K562 (cell line): ENCODE measurements at regions not wholly inside any gene's neighbourhood (a gene's known extent, or its start where the extent isn't known, plus 50 kb on each side); places are given as distances from the start of the nearest gene placed in this dataset.

ENCODE experiments used
- ATAC-seq: fragments of 200-7000 bp; cut with Tn5 transposase; 3 replicates; pipeline ENCODE4 v1.9.1; 2020; ENCODE audit warnings: moderate library complexity
- BruUV-seq: library from RNA; stranded (reverse); fragments of 400-500 nt; replicated peaks from 2 replicates; lab custom pipeline; 2021; lab: Mats Ljungman, UMichigan
- CTCF ChIA-PET: fragments of 300-600 bp; formaldehyde crosslinking; extraction: SDS; loops from one replicate; lab custom pipeline; 2021; ENCODE audit warnings: low intra/inter-chr PET ratio; lab: Yijun Ruan, JAX
- POLR2A ChIA-PET: fragments of 300-600, 350-650 bp; sonication (Branson Sonifier 250); formaldehyde crosslinking; extraction: SDS; loops from one replicate; lab custom pipeline; 2021; ENCODE audit warnings: antibody characterized with exemption, inconsistent platforms; lab: Yijun Ruan, JAX
- DNase-seq, 4 experiments: peaks; one replicate each; pipeline versions ENCODE4 v3.0.0 to v3.0.0-alpha.2; 2011 to 2018; ENCODE audit warnings: low spot score in 3 of 4, mixed read lengths in 3 of 4; ENCODE audit errors: extremely low read depth in 1 of 4
- FAIRE-seq: peaks from 2 replicates; lab custom pipeline; 2011; peaks lifted over from hg19 to GRCh38; lab: Jason Lieb, UNC
- H2AFZ ChIP-seq: 2 replicates; pipeline ENCODE4 v1.6.0; 2011; ENCODE audit warnings: low read depth, low read length, control low read depth, inconsistent platforms
- H3K27ac ChIP-seq: fragments of 200-600 bp; 3 replicates; pipeline ENCODE4 v1.8.0; 2011; ENCODE audit warnings: low read depth, mild to moderate bottlenecking, control low read depth, inconsistent platforms, low read length, moderate library complexity, mixed read lengths; ENCODE audit errors: extremely low read depth
- H3K27me3 ChIP-seq, 2 experiments: fragments of 300-600 bp in 1 of 2; 2 replicates in 1 of 2; 3 replicates in 1 of 2; pipeline versions ENCODE4 v1.6.0 to v1.8.0; 2011; ENCODE audit warnings: inconsistent platforms in 2 of 2, low read length in 2 of 2, mild to moderate bottlenecking in 1 of 2, mixed read lengths in 1 of 2, moderate library complexity in 1 of 2; ENCODE audit not compliant: control insufficient read depth in 2 of 2, insufficient read depth in 2 of 2
- H3K36me3 ChIP-seq: fragments of 300-600 bp; 3 replicates; pipeline ENCODE4 v1.8.0; 2011; ENCODE audit warnings: mild to moderate bottlenecking, low read length, inconsistent platforms; ENCODE audit not compliant: control insufficient read depth, insufficient read depth
- H3K4me1 ChIP-seq, 2 experiments: fragments of 200-600 bp in 1 of 2; replicated peaks in 1 of 2; 2 replicates in 1 of 2; 3 replicates in 1 of 2; pipeline versions ENCODE4 v1.5.1 to v1.8.0; 2011; ENCODE audit warnings: inconsistent platforms in 2 of 2, low read length in 2 of 2, mild to moderate bottlenecking in 1 of 2, mixed read lengths in 1 of 2, moderate library complexity in 1 of 2; ENCODE audit not compliant: control insufficient read depth in 2 of 2, insufficient read depth in 2 of 2
- H3K4me2 ChIP-seq: 2 replicates; pipeline ENCODE4 v1.6.1; 2011; ENCODE audit warnings: low read length, control low read depth, inconsistent platforms, mixed read lengths; ENCODE audit not compliant: insufficient read depth
- H3K4me3 ChIP-seq: fragments of 200-600 bp; sonication (generic), shearing (Covaris generic); 2 replicates; pipeline ENCODE4 v1.5.1; 2016; ENCODE audit warnings: control low read depth, inconsistent platforms
- H3K79me2 ChIP-seq: fragments of 200-600 bp; 3 replicates; pipeline ENCODE4 v1.8.0; 2011; ENCODE audit warnings: low read length, inconsistent platforms; ENCODE audit not compliant: control insufficient read depth, insufficient read depth
- H3K9ac ChIP-seq, 2 experiments: 2 replicates each; pipeline versions ENCODE4 v1.6.0 to v1.6.1; 2011; ENCODE audit warnings: low read depth in 2 of 2, low read length in 2 of 2, control low read depth in 1 of 2, inconsistent platforms in 1 of 2, mild to moderate bottlenecking in 1 of 2, mixed read lengths in 1 of 2; ENCODE audit not compliant: insufficient read depth in 1 of 2
- H3K9me1 ChIP-seq: one replicate; pipeline ENCODE4 v1.6.0; 2011; ENCODE audit warnings: inconsistent platforms, mild to moderate bottlenecking, low read length, moderate library complexity; ENCODE audit not compliant: control insufficient read depth, insufficient read depth
- H3K9me3 ChIP-seq: replicated peaks from 2 replicates; pipeline ENCODE4 v1.5.1; 2011; ENCODE audit warnings: low read depth, low read length, inconsistent platforms; ENCODE audit not compliant: control insufficient read depth, insufficient read depth
- H4K20me1 ChIP-seq: replicated peaks from 2 replicates; pipeline ENCODE4 v1.6.1; 2011; ENCODE audit warnings: low read length, inconsistent platforms, mixed read lengths; ENCODE audit not compliant: control insufficient read depth, insufficient read depth
- BMI1 ChIP-seq: fragments of 150-350 bp; IDR thresholded peaks from 2 replicates; pipeline ENCODE4 v1.6.1; 2014; ENCODE audit warnings: low read length
- CBX5 ChIP-seq: IDR thresholded peaks from 2 replicates; pipeline ENCODE4 v1.6.1; 2014; ENCODE audit warnings: low read depth, borderline replicate concordance
- CEBPG ChIP-seq, 3 experiments: fragments of 200-800 bp in 1 of 3; sonication (Bioruptor generic) in 1 of 3; sonication (generic) in 1 of 3; formaldehyde crosslinking in 1 of 3; IDR thresholded peaks in 2 of 3; conservative IDR thresholded peaks in 1 of 3; 2 replicates each; pipeline versions ENCODE4 v1.6.1 to v1.8.0; 2016 to 2022; ENCODE audit warnings: missing compliant biosample characterization in 2 of 3, missing genetic modification characterization in 2 of 3, mild to moderate bottlenecking in 1 of 3, missing genetic modification reagents in 1 of 3
- MAFK ChIP-seq: IDR thresholded peaks from 2 replicates; pipeline ENCODE4 v1.6.1; 2011; ENCODE audit warnings: low read length, improper control_type of control experiment
- NR2F6 ChIP-seq: fragments of 450-650 bp; formaldehyde crosslinking; IDR thresholded peaks from 2 replicates; pipeline ENCODE4 v1.4.0; 2020; ENCODE audit warnings: mild to moderate bottlenecking
- RBM15 ChIP-seq: fragments of 200-400 bp; formaldehyde crosslinking; IDR thresholded peaks from 2 replicates; pipeline ENCODE4 v1.6.1; 2018; ENCODE audit warnings: mild to moderate bottlenecking, low read length, moderate library complexity; ENCODE audit not compliant: insufficient read depth
- RBM39 ChIP-seq: fragments of 200-400 bp; formaldehyde crosslinking; optimal IDR thresholded peaks from 2 replicates; pipeline ENCODE3; 2018; ENCODE audit warnings: low read depth, low read length
- ZBTB12 ChIP-seq: fragments of 250-450 bp; sonication (Bioruptor Pico); IDR thresholded peaks from 2 replicates; pipeline ENCODE4 v1.4.0; 2020
- WGBS: fragments of 100-300 bp; shearing (Covaris generic); methylation state at CpG from one replicate; pipeline ENCODE4 v1.1.6; 2016; ENCODE audit warnings: low coverage, mixed read lengths; ENCODE audit not compliant: insufficient coverage; ENCODE audit errors: missing lambda C conversion rate; 5-methylcytosine and 5-hydroxymethylcytosine counted together
- in situ Hi-C: fragments of 300-500 bp; cut with MboI; formaldehyde crosslinking; loops from 4 replicates; pipeline ENCODE4 v1.15.0; 2018; ENCODE audit warnings: inconsistent platforms, mixed read lengths
- intact Hi-C: fragments of 100-400 bp; cut with micrococcal nuclease; formaldehyde crosslinking; loops from 2 replicates; pipeline ENCODE4 v1.14.2; 2022
- TF ChIP-seq, protein P1 (sequence below), 2 experiments: fragments of 450-650 bp; IDR thresholded peaks; 2 replicates each; pipeline ENCODE4 v1.6.1; 2018; ENCODE audit warnings: mild to moderate bottlenecking in 2 of 2, low read depth in 1 of 2; ENCODE audit not compliant: partially characterized antibody in 2 of 2
- TF ChIP-seq, protein P2 (sequence below), 2 experiments: fragments of 450-650 bp; IDR thresholded peaks; 2 replicates each; pipeline ENCODE4 v1.6.1; 2016

- TF ChIP-seq, protein P1, sequence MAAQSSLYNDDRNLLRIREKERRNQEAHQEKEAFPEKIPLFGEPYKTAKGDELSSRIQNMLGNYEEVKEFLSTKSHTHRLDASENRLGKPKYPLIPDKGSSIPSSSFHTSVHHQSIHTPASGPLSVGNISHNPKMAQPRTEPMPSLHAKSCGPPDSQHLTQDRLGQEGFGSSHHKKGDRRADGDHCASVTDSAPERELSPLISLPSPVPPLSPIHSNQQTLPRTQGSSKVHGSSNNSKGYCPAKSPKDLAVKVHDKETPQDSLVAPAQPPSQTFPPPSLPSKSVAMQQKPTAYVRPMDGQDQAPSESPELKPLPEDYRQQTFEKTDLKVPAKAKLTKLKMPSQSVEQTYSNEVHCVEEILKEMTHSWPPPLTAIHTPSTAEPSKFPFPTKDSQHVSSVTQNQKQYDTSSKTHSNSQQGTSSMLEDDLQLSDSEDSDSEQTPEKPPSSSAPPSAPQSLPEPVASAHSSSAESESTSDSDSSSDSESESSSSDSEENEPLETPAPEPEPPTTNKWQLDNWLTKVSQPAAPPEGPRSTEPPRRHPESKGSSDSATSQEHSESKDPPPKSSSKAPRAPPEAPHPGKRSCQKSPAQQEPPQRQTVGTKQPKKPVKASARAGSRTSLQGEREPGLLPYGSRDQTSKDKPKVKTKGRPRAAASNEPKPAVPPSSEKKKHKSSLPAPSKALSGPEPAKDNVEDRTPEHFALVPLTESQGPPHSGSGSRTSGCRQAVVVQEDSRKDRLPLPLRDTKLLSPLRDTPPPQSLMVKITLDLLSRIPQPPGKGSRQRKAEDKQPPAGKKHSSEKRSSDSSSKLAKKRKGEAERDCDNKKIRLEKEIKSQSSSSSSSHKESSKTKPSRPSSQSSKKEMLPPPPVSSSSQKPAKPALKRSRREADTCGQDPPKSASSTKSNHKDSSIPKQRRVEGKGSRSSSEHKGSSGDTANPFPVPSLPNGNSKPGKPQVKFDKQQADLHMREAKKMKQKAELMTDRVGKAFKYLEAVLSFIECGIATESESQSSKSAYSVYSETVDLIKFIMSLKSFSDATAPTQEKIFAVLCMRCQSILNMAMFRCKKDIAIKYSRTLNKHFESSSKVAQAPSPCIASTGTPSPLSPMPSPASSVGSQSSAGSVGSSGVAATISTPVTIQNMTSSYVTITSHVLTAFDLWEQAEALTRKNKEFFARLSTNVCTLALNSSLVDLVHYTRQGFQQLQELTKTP (IDR thresholded peaks at IDR 0.05; ENCODE audit: low read depth in 1 of 2, partially characterized antibody in 2 of 2), result no peak
- no peak for TF ChIP-seq RBM15
- TF ChIP-seq ZBTB12 (CRISPR knock-in tag), result no peak
- TF ChIP-seq NR2F6 (CRISPR knock-in tag), result no peak
- TF ChIP-seq BMI1, result no peak
- no peak for TF ChIP-seq CBX5
- TF ChIP-seq RBM39, result no peak
- TF ChIP-seq, all 486 proteins: peak for 0
These were observed 135.0 kb downstream of the SATB1 start (continued) for GRCh38 chr3:18290157-18290556.

GRCh38 chr3:18288243-18288642 is 136.9 kb downstream of the SATB1 start:
- in situ Hi-C loops (no loop called here), intact Hi-C loops (no loop called here)
- 1% methylated on average over 3 of the region's 3 CpGs for WGBS

More at GRCh38 chr3:18288243-18288642, 136.9 kb downstream of the SATB1 start:
- H3K79me2 ChIP-seq, result no peaks in the 10 kb centered on the region
- H4K20me1 ChIP-seq, result no peaks in the 10 kb centered on the region
- H3K9ac ChIP-seq, result no peak overlapping the region
- no peaks in the 10 kb centered on the region for H3K4me1 ChIP-seq
- ATAC-seq, result no peak
- no peak for DNase-seq
- H3K36me3 ChIP-seq, result no peaks in the 10 kb centered on the region
- FAIRE-seq, result no peak
- H2AFZ ChIP-seq, result no peak overlapping the region
- H3K27ac ChIP-seq, result no peak overlapping the region
- no peaks in the 10 kb centered on the region for H3K9me3 ChIP-seq
- H3K9me1 ChIP-seq, result no peaks in the 10 kb centered on the region
- POLR2A ChIA-PET, result no interaction called here
- H3K4me2 ChIP-seq, result no peak overlapping the region
- no peaks in the 10 kb centered on the region for H3K27me3 ChIP-seq
- H3K4me3 ChIP-seq, result no peak overlapping the region
- no peak for TF ChIP-seq MAFK
- TF ChIP-seq, protein P2, sequence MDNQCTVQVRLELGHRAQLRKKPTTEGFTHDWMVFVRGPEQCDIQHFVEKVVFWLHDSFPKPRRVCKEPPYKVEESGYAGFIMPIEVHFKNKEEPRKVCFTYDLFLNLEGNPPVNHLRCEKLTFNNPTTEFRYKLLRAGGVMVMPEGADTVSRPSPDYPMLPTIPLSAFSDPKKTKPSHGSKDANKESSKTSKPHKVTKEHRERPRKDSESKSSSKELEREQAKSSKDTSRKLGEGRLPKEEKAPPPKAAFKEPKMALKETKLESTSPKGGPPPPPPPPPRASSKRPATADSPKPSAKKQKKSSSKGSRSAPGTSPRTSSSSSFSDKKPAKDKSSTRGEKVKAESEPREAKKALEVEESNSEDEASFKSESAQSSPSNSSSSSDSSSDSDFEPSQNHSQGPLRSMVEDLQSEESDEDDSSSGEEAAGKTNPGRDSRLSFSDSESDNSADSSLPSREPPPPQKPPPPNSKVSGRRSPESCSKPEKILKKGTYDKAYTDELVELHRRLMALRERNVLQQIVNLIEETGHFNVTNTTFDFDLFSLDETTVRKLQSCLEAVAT (IDR thresholded peaks at IDR 0.05), result no peak
- TF ChIP-seq CEBPG (CRISPR knock-in tag; IDR thresholded peaks at IDR 0.05), result no peak
- TF ChIP-seq CEBPG (tag; conservative IDR thresholded peaks at IDR 0.05 in 1 of 2, IDR thresholded peaks at IDR 0.05 in 1 of 2), result 0 out of 4 replicates have a peak, but pooled peaks have one; percentile 16 to 37
- TF ChIP-seq, all 486 proteins: peak for 1
- CTCF ChIA-PET, result no interaction called here
- no TSS peak for BruUV-seq
